Bone marrow (tissue), 2 donors: ENCODE measurements at regions not wholly inside any gene's neighbourhood (a gene's known extent, or its start where the extent isn't known, plus 50 kb on each side); places are given as distances from the start of the nearest gene placed in this dataset.
"Not testable (repeated sequence)": the region's sequence is repeated elsewhere in the genome, so short reads cannot be mapped to it uniquely, and the experiment has no call there.

Source experiments
- DNase-seq, 2 donors: peaks; one replicate each; lab custom pipeline; 2025; lab: John Stamatoyannopoulos, UW

DNA sequence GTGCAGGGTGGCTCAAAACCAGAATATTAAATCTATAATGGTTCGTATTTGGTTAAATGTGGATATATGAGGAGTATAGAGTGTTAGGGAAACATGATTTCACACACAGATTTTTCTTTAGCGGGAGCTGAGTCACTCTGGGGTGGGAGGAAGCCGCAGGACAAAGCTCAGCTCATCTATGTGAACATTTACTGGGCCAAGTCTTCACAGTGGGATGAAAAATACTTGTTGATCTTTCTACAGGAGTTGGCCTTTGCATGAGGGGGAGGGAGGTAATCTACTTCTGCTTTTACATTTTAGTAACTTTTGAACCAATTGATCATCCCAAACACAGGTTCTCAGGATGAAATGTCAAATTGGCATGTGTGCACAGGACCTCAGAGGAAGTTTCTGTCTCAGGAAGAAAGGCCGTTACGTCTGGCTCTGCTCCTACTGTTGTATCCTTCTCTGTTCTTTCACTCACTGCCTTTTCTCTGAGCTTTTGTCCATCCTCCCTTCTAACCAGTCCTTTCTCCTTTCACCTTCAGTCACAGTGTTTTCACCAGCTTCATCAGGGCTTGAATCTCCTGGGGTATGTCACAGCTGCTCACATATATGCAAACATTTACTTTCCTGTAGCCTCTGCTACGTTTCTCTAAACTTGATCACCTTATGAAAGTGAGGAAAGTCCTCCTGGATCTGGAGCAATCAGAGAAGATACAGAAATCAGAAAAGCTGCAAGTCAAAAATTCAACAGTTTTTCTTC is 943.3 kb upstream of the FANCL start:
- peak in 1 of 2 donors; percentile 84 for DNase-seq

DNA sequence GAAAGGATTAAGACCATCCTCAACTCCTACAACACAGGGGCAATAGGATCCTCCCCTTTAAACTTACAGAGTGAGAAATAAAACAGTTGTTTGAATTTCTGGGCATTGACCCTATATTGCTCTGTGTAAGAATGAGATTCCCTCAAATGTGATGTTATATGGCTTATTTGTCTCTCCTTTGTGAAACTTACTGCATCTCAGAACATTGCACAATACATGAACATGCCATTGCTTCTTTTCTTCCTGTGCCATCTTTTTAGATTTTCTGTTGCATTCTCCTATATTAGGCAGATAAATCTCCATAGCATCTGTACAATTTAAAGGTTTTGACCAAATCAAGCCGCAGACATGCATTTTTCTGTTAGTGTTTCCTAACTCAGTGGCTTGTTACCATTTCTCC is 941.9 kb upstream of the FANCL start:
- DNase-seq, result no peak

DNA sequence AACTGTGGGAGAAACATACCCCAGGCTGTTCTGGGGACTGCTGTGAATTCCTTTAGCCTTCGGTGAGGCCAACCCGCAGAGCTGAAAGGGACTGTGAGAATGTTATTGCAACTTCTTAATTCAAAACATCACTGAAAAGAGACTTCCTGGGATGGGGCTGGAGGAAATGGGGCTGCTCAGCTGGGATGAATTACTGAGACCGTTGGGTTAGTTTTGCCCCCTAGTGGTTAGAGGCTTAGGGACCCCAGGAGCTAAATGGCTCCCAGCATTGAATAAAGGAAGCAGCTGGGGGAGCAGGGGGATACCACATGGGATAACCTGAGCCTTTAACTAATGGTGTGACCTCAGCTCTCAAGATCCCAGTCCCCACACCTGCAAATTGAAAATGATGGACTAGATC is 941.1 kb upstream of the FANCL start:
- DNase-seq, result no peak

DNA sequence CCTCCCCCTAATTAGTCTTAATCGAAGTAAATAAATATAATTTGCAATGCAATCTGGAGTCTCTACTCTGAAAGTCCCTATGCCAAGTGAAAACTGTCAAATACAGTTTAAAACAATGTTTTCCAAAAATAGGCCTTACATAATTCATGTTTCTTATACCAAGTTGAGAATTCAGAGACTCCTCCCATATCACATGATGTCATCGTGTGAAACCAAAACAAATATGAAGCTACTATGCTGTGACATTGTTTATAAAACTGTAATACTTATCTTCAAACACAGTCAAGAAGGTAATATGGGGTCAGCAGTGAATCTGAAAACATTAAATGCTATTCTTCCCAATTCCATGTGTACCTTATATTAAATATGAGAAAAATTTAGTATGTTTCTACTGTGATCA is 940.2 kb upstream of the FANCL start:
- no peak for DNase-seq

DNA sequence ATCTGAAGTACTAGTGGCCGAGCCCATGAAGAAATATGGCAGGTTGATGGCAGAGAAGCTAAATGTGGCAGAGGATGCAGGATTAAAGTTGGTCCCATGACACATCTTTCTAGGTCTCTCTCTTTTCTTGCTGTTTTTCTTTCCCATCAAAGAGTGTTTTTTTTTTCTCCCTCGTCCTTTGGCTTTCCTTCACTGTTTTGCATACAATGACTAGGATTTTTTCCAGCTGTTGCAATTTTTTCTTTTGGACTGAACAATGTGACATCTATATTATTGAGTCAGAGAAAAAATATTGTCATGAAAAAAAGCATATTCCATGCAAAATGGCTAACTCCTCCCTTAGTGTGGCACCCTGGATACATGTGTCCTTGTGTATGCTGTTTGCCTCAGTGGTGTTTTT is 939.5 kb upstream of the FANCL start:
- no peak for DNase-seq

DNA sequence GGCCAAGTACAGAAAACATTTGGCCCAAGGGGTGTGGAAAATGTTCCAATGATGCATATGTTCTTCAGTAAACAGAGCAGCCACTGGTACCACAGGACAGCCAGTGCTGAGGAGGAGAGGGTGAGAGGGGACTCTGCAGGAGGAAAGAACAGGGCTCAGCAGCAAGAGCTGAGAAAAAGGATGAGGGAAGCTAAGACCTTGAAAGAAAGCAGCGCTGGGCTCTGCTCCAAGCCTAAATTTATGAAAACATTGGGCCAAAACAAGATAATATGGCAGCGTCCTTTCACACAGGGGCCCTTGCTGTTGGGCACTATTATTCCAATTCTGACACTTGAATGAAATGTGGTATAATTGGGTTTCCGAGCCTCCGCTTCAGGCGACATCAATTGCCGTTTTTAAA is 939.0 kb upstream of the FANCL start:
- DNase-seq, result no peak

DNA sequence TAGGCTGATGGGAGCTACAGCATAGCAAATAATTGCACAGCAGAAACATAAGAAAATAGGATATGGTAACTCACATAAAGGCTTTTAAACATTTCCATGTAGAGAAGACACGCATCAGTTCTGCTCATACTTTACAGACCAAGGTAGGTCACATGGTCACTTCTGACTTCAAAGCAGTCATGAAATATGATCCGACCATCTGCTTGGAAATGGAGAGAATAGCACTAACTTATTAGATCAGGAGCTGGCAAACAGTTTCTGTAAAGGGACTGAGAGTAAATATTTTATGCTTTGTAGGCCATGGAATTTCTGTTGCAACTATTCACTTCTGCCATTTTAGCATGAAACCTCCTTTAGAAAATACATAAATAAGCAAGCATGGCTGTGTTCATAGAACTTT is 936.6 kb upstream of the FANCL start:
- no peak for DNase-seq

DNA sequence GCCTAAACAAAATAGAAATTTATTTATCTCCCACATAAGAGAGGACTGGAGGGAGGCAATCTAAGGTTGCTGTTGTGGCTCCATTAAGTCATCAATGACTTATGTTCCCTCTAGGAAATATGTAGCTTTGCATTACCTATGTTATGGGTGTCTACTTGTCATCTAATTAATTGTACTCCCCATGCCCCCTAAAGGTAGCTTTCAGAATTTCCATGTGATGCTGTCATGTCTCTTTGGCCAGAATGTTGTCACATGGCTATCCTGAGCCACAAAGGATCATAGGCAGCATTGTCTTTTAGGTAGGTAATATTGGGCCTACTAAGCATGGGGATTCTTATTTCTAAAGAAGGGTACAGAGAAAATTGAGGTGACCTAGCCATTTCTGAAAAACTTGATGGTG is 935.6 kb upstream of the FANCL start:
- DNase-seq, result no peak

DNA sequence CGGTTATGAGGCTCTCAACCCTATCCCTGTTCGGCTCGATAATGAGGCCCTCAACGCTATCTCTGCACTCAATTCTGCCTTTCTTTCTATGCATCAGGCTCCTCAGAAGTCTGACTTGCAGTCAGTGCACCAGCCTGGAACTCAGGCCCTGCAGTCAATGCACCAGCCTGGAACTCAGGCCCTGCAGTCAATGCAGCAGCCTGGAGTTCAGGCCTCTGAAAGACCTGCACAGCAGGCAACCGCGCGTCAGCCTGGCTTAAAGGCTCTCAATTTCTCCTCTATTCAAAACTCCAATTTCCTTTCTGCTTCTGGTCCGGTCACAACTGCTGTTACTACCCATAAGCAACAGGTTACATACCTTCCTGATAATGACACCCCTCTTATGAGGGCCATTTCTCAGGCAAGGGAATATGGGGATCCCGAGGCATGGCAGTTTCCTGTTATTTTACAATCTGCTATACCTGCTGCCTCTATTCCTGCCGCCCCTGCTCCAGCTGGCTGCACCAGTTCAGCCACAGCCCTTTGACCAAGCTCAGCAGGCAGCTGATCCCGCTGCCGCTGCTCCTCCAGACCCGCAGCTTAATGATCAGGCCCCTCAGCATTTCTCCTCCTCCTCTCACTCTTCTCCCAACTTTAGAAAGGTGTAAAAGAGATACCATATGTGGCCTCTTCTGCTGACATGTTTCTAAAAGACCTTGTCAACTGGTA is 933.6 kb upstream of the FANCL start:
- no peak for DNase-seq

DNA sequence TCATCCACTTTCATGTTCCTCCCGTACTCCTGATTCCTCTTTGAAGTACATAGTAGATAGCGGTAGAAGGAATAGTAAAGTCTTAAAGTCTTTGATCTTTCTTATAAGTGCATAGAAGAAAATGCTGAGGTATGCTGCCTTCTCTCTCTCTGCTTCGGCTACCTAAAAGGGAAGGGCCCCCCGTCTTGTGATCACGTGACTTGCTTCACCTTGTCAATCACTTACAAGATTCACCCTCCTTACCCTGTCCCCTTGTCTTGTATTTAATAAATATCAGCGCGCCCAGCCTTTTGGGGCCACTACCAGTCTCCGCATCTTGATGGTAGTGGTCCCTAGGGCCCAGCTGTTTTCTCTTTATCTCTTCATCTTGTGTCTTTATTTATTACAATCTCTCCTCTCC is 932.2 kb upstream of the FANCL start:
- no peak for DNase-seq

DNA sequence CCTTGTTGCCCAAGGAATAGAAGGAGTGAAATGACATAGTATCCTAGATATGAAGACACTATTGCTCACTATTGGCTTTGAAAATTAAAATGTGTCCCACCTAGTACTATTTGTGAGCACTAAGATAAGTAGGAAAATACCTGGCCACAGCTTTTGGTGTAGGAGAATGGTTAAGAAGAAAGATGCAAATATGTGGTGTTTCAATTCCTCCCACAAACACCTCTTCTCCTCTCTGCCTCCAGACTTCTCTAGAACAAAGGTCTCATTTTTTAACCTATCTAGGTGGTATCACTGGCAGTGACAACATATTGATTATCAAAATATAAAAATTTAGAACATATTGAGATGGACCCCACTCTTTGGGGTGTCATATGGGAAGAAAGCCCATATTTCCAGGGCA is 929.9 kb upstream of the FANCL start:
- no peak for DNase-seq

DNA sequence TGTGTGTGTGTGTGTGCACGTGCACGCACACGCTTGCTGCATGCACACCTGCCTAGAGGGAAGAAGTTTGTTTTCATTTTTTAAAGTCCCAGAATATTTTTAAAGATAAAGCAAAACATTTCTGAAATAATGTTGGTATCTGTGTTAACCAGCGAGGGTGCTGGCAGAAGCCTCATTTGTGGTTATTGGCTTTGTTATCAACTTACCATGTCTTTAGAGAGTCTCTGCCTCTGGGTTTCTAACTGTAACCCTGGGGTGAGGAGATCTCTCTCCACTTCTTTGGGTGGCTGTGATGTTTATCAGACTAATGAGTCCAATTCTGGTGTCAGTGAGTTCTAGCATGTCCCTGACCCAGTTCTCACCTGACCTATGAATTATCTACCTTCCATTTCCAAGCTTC is 927.6 kb upstream of the FANCL start:
- DNase-seq, result no peak

DNA sequence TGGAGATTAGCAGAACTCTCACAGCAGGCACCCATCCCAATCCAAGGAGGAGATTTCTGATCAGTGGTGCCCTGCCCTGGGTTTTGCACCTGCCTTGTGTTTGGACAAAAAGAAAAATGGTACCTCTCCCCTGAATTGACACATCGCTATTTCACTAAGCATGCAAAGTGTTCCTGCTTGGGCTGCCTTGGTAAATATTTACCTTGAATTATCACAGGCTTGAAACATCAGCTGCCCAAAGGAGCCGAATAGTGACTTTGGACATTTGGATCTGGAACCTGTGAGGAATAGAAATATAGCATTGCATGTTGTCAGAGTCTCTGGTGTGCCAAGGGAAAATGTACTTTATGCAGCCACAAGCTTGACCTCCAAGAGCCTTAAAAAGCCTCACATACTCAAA is 926.4 kb upstream of the FANCL start:
- no peak for DNase-seq

DNA sequence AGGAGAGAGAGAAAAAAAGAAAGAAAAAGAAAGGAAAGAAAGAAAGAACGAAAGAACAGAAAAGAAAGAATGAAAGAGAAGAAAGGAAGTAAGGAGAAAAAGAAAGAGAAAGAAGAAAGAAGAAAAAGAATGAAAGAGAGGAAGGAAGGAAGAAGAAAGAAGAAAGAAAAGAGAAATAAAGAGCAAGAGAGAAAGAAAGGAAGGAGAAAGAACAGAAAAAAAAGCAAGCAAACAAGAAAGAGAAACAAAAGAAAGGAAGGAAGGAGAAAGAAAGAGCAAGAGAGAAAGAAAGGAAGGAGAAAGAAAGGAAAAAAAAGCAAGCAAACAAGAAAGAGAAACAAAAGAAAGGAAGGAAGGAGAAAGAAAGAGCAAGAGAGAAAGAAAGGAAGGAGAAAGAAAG is 916.8 kb upstream of the FANCL start:
- not testable (repeated sequence) for DNase-seq

DNA sequence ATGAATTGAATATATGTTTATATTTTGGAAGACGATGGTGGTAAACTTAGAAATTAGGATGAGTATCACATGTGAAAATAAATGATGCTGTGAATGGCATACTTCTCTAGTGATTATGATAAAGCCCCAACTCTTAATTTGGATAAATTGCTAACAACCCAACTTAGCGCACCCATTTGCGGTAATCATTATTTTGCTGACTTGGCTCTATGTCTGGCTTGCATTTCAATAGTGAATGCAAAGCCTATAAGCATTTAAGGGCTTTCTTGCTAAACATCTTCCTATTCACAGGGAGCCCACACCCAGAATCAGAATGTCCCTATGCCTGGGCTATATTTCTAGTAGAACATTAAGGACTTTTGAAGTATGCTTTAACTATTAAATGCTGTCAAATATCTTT is 910.7 kb upstream of the FANCL start:
- DNase-seq, result no peak

DNA sequence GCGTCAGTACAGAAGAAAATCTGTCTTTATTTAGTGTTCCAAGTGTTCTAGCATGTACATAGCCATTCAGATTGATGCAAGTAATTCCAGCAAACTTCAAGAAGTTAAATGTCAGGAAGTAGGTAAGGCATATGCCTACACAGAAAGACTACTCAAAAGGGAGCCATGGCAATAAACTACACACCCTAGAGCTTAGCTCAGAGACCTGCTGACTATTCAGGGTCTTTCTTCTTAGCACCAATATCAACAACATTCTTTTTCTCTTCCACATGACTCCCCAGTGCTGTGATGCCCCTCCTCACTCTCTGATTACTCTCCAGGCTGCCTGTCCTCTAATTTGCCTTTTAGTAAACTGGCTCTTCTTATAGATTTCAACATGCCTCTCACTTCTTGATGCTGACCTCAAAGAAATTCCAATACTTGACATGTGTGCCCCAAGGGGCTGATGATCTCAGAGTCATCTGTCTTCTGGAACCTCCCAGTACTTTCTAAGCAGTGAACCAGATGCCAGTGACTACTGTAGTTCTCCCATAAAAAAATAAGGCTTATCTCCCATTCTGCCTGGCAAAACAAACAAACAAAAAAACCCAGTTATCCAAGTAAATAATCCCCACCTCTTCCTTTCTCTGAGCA is 909.2 kb upstream of the FANCL start:
- DNase-seq, result no peak

DNA sequence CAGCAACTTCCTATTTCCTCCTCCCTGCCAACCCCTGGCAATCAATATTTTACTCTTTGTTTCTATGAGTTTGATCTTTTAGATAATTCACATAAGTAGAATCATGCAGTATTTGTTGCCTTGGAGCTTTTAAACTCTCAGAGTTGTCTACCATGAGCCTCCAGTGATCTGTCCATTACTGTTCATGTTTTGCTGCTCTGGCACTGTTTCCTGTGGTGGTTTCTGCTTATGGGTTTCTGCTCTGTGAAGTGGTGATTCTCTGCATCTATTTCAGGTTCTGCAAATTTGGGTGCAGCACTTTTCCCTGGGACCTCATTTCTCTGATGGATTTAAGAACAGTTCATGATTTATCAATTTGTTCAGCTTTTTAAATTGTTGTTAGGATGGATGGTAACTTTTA is 908.1 kb upstream of the FANCL start:
- no peak for DNase-seq

DNA sequence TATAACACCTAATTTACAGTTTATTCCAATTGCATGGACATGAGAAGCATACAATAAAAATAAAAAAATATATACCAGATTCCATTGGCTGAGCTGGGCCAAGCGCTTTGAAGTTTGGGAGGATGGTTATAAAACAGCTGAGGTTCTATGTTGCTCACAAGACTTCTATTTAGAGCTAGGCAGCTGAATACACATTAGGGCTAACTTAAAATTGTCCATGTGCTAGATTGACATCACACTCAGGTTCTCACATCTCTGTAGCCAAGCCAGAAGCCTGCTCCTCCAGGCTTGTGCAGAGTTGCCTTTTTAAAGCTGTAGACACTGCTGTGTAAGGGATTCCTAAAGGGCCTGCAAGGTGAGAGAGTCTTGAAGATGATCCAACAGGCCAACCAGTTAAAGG is 871.1 kb upstream of the FANCL start:
- DNase-seq, result no peak

DNA sequence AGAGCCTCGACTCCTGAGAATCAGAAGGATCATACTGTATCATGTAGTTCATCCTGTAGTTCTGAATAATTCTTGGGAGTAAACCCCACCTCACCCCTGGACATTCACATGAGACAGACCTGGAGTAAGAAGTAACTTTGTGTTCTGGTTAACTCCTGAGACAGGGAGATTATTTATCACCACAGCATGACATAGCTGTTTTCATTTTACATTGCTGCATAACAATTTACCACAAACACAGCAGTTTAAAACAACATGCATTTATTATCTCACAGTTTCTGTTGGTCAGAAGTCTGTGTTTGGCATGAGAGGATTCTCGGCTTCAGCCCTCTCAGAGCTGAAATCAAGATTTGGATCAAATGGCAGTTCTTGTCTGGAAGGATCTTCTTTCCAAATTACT is 855.8 kb upstream of the FANCL start:
- DNase-seq, result no peak

DNA sequence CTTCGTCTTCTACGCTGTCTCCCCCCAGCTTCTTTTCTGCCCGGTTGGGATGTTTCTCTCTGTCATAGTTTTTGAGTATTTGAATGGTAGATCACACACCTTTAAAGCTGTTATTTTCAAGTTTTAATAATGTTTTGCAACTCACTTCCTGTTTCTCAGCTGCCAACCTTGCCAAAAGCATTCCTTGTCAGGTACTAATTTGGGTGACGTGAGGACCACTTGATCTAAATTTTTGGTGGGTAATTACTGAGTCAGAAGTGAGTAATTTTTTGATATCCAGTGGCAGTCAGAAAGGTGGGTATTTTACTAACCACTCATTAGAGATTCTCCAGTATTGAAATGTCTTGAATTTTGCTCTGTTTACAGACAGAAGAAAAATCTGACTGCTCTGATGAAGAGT is 852.4 kb upstream of the FANCL start:
- DNase-seq, result no peak

DNA sequence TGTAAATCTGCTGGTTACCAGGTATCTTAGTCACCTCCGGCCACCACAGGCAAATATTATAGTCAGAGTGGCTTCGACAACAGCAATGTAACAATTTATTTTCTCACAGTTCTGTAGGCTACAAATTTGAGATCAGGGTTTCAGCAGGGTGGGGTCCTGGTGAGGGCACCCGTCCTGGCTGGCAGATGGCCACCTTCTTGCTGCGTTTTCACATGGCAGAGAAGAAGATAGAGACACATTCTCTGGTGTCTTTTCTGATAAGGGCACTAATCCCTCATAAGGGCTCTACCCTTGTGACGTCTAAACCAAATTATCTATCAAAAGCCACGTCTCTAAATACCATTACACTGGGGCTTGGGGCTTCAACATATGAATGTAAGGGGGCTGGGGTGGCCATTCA is 843.2 kb upstream of the FANCL start:
- DNase-seq, result no peak

DNA sequence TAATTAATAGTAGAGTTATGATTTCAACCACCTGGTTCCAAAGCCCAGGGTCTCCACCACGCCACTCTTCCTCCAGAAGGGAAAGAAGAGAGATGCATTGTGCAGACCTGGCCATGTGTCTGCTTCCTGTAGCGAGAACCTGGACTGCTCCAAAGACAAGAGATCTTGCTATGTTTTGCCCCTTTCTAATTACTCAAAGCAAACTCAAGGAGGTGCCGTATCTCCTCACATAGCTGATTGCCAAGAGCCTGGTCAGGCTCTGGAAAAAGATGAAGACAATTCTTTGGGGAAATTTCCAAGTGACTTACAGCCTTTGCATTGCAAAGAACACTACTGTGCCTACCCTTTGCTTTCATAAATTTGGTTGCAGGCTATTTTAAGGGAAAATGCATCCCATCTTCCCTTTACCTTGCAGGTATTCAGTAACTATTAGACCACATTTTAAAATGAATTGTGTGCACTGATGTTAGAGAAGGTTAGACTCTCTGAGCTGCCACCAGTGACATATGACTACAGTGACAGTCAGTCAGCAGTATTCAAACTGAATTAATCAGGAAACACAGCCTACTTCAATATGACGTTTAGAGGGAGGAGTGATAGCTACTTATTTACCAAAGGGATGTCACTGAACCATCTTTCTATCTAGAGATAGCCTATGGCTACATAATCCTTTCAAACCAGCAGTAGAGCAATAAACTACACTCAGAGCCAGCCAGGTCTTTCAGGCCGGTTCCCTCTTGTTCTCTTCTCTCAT is 842.1 kb upstream of the FANCL start:
- DNase-seq, result no peak

DNA sequence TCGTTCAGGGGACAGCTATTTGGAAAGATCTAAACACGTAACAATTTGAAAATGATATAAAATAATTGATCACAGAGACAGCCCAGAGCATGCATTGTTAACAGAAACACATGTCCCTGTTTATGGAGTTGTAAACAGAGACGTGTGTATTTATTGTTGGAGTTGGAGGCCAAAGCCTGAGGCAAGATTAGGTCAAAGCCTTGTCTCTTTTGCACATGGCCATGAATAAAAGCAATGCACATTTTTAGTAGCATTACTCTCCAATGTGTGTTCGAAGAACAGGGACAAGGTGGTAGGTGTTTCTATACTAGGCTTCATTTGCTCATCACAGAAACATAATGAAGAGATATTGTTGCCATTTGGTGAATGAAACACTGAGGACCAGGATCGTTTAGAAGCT is 841.5 kb upstream of the FANCL start:
- no peak for DNase-seq
